AML-193 (cell line): ENCODE measurements at regions not wholly inside any gene's neighbourhood (a gene's known extent, or its start where the extent isn't known, plus 50 kb on each side); places are given as distances from the start of the nearest gene placed in this dataset.
A peak's percentile ranks its signal among the peaks of the same experiment; 100 is the strongest.

ENCODE experiments used
- DNase-seq, 2 experiments: peaks; one replicate each; lab custom pipeline; 2025; lab: John Stamatoyannopoulos, UW

GRCh38 chr4:14783011-14783877 is 219.0 kb upstream of the CPEB2 start:
- DNase-seq: no peak

GRCh38 chr4:14787221-14787620 is 215.1 kb upstream of the CPEB2 start:
- no peak for DNase-seq

GRCh38 chr4:14787894-14788293 is 214.4 kb upstream of the CPEB2 start:
- peak in 1 of 2 experiments; percentile 10 for DNase-seq

GRCh38 chr4:14790494-14790893 is 211.8 kb upstream of the CPEB2 start:
- DNase-seq: no peak

GRCh38 chr4:14792702-14793227 is 209.5 kb upstream of the CPEB2 start:
- DNase-seq: no peak

GRCh38 chr4:14800977-14801376 is 201.3 kb upstream of the CPEB2 start:
- no peak for DNase-seq

- DNase-seq: no peak
Observed at GRCh38 chr4:14802596-14802995, 199.7 kb upstream of the CPEB2 start.

GRCh38 chr4:14807856-14808255 is 194.4 kb upstream of the CPEB2 start:
- no peak for DNase-seq

GRCh38 chr4:14809203-14809602 is 193.1 kb upstream of the CPEB2 start:
- no peak for DNase-seq

GRCh38 chr4:14810121-14810520 is 192.2 kb upstream of the CPEB2 start:
- no peak for DNase-seq

GRCh38 chr4:14810568-14810967 is 191.7 kb upstream of the CPEB2 start:
- DNase-seq: no peak

GRCh38 chr4:14812101-14812500 is 190.2 kb upstream of the CPEB2 start:
- no peak for DNase-seq

- no peak for DNase-seq
Observed at GRCh38 chr4:14816623-14817261, 185.5 kb upstream of the CPEB2 start.

- DNase-seq: no peak
Observed at GRCh38 chr4:14824189-14824588, 178.1 kb upstream of the CPEB2 start.

GRCh38 chr4:14827111-14827510 is 175.2 kb upstream of the CPEB2 start:
- no peak for DNase-seq

- DNase-seq: no peak
Observed at GRCh38 chr4:14829795-14830194, 172.5 kb upstream of the CPEB2 start.

GRCh38 chr4:14831416-14831815 is 170.9 kb upstream of the CPEB2 start:
- no peak for DNase-seq

- DNase-seq: no peak
Observed at GRCh38 chr4:14833053-14833452, 169.2 kb upstream of the CPEB2 start.

GRCh38 chr4:14834382-14834781 is 167.9 kb upstream of the CPEB2 start:
- DNase-seq: no peak

GRCh38 chr4:14835288-14835687 is 167.0 kb upstream of the CPEB2 start:
- DNase-seq: no peak

GRCh38 chr4:14835708-14836425 is 166.4 kb upstream of the CPEB2 start:
- no peak for DNase-seq

- DNase-seq: peak; percentile 2 to 24
Observed at GRCh38 chr4:14837860-14838259, 164.4 kb upstream of the CPEB2 start.
